ENCODE measurements at regions not wholly inside any gene's neighbourhood (a gene's known extent, or its start where the extent isn't known, plus 50 kb on each side); places are given as distances from the start of the nearest gene placed in this dataset.

GRCh38 chr20:52655395-52655794 is 316.8 kb upstream of the TSHZ2 start:
- Histone ChIP-seq H3K79me2 (ENCODE audit: insufficient read depth, low read length) (no peaks in the 10 kb centered on the region), H2AFZ (ENCODE audit: low read depth, low read length, poor library complexity, severe bottlenecking) (no peak overlapping the region), H3K4me2 (ENCODE audit: low read length) (no peak overlapping the region), H3K4me3 (replicated peaks in 1 of 2; ENCODE audit: low read depth in 1 of 2, low read length in 2 of 2) (no peak overlapping the region), H3K27ac (ENCODE audit: low read depth, low read length) (no peak overlapping the region), H3K9me2 (ENCODE audit: insufficient read depth) (no peaks in the 10 kb centered on the region), H3K27me3 (ENCODE audit: insufficient read depth, low read length) (no peaks in the 10 kb centered on the region), H3K36me3 (ENCODE audit: control insufficient read depth in 1 of 2, insufficient read depth in 2 of 2, low read length in 2 of 2) (no peaks in the 10 kb centered on the region), H3K4me1 (ENCODE audit: control insufficient read depth in 1 of 2, insufficient read depth in 2 of 2, low read length in 2 of 2) (no peaks in the 10 kb centered on the region), H4K20me1 (ENCODE audit: insufficient read depth) (no peaks in the 10 kb centered on the region), H3K9me3 (ENCODE audit: control insufficient read depth in 1 of 2, insufficient read depth in 1 of 2, low read depth in 1 of 2, low read length in 2 of 2) (peaks cover 0 to 22% of the 10 kb centered on the region in 2 experiments; a peak in 1 of 4 replicates), H3K9ac (ENCODE audit: low read length) (no peak overlapping the region)
- no TSS peak for BruUV-seq (replicated peaks)
- TF ChIP-seq EZH2phosphoT487 (IDR thresholded peaks at IDR 0.05; ENCODE audit: borderline replicate concordance) (no peak), TCF7L2 (IDR thresholded peaks at IDR 0.05; ENCODE audit: borderline replicate concordance, extremely low read depth, insufficient read depth, insufficient read length) (no peak), YY1 (IDR thresholded peaks at IDR 0.05; ENCODE audit: extremely low read depth, insufficient replicate concordance, low read depth, low read length) (no peak), SRF (IDR thresholded peaks at IDR 0.05; ENCODE audit: low read depth) (no peak)
- ChIA-PET POLR2A (no interaction called here), RAD21 (ENCODE audit: low non-redundant PET in 1 of 2, low total read pairs in 2 of 2, uncharacterized antibody in 2 of 2, unreplicated experiment in 2 of 2) (no interaction called here), CTCF (no interaction called here)
- DNase-seq (ENCODE audit: low read depth, low spot score) (no peak), ATAC-seq (no peak)
- intact Hi-C loops (cut with micrococcal nuclease): no loop called here

- H3K4me2 ChIP-seq (ENCODE audit: low read length): no peak overlapping the region
- BruUV-seq (replicated peaks): no TSS peak
- ATAC-seq: no peak
- H3K27ac ChIP-seq (ENCODE audit: low read depth, low read length): no peak overlapping the region
- no peak overlapping the region for H3K9ac ChIP-seq (ENCODE audit: low read length)
- DNase-seq (ENCODE audit: low read depth, low spot score): no peak
- no peaks in the 10 kb centered on the region for H3K4me1 ChIP-seq (ENCODE audit: control insufficient read depth in 1 of 2, insufficient read depth in 2 of 2, low read length in 2 of 2)
- no peaks in the 10 kb centered on the region for H3K36me3 ChIP-seq (ENCODE audit: control insufficient read depth in 1 of 2, insufficient read depth in 2 of 2, low read length in 2 of 2)
- RAD21 ChIA-PET (ENCODE audit: low non-redundant PET in 1 of 2, low total read pairs in 2 of 2, uncharacterized antibody in 2 of 2, unreplicated experiment in 2 of 2): no interaction called here
- no peaks in the 10 kb centered on the region for H3K79me2 ChIP-seq (ENCODE audit: insufficient read depth, low read length)
- no peak overlapping the region for H2AFZ ChIP-seq (ENCODE audit: low read depth, low read length, poor library complexity, severe bottlenecking)
- H3K27me3 ChIP-seq (ENCODE audit: insufficient read depth, low read length): no peaks in the 10 kb centered on the region
- no peak for TF ChIP-seq POLR2A (IDR thresholded peaks at IDR 0.05; ENCODE audit: borderline replicate concordance, extremely low read depth, insufficient read depth, insufficient read length)
- TF ChIP-seq EZH2 (IDR thresholded peaks at IDR 0.05): no peak
- TF ChIP-seq SIN3A (IDR thresholded peaks at IDR 0.05; ENCODE audit: low read depth): no peak
- TF ChIP-seq RAD21 (IDR thresholded peaks at IDR 0.05; ENCODE audit: low read depth): no peak
- TF ChIP-seq FOSL1 (IDR thresholded peaks at IDR 0.05; ENCODE audit: low read depth): no peak
- TF ChIP-seq EZH2phosphoT487 (IDR thresholded peaks at IDR 0.05; ENCODE audit: borderline replicate concordance): no peak
- no peak for TF ChIP-seq ZNF274 (IDR thresholded peaks at IDR 0.05; ENCODE audit: low read depth, low read length)
- no peak for TF ChIP-seq SRF (IDR thresholded peaks at IDR 0.05; ENCODE audit: low read depth)
- TF ChIP-seq POLR2AphosphoS5 (IDR thresholded peaks at IDR 0.05; ENCODE audit: low read depth, low read length): no peak
- no peak for TF ChIP-seq REST (IDR thresholded peaks at IDR 0.05; ENCODE audit: low read depth)
- no peak for TF ChIP-seq ZFX (IDR thresholded peaks at IDR 0.05)
- TF ChIP-seq MAX (IDR thresholded peaks at IDR 0.05): no peak
- no peak for TF ChIP-seq YY1 (IDR thresholded peaks at IDR 0.05; ENCODE audit: extremely low read depth, insufficient replicate concordance, low read depth, low read length)
- TF ChIP-seq SP1 (IDR thresholded peaks at IDR 0.05; ENCODE audit: low read depth): no peak
- no peak for TF ChIP-seq ELF1 (IDR thresholded peaks at IDR 0.05; ENCODE audit: borderline replicate concordance, low read depth)
- CTCF ChIA-PET: no interaction called here
- intact Hi-C loops (cut with micrococcal nuclease): no loop called here
- H3K9me3 ChIP-seq (ENCODE audit: control insufficient read depth in 1 of 2, insufficient read depth in 1 of 2, low read depth in 1 of 2, low read length in 2 of 2): peaks cover 0 to 21% of the 10 kb centered on the region in 2 experiments; a peak in 1 of 4 replicates
- POLR2A ChIA-PET: no interaction called here
- H3K9me2 ChIP-seq (ENCODE audit: insufficient read depth): no peaks in the 10 kb centered on the region
- H3K4me3 ChIP-seq (replicated peaks in 1 of 2; ENCODE audit: low read depth in 1 of 2, low read length in 2 of 2): no peak overlapping the region
- H4K20me1 ChIP-seq (ENCODE audit: insufficient read depth): no peaks in the 10 kb centered on the region
Measured at GRCh38 chr20:52654567-52654966, 317.6 kb upstream of the TSHZ2 start.

Data from HCT116 (cell line).